PC-3 (cell line): ENCODE measurements at regions not wholly inside any gene's neighbourhood (a gene's known extent, or its start where the extent isn't known, plus 50 kb on each side); places are given as distances from the start of the nearest gene placed in this dataset.

Source experiments
- ATAC-seq: fragments of 200-7000 bp; cut with Tn5 transposase; 2 replicates; pipeline ENCODE4 v1.9.1; 2020; ENCODE audit warnings: mild to moderate bottlenecking, moderate library complexity
- BruUV-seq: library from RNA; stranded (reverse); fragments of 400-500 nt; replicated peaks from 2 replicates; lab custom pipeline; 2021; lab: Mats Ljungman, UMichigan
- CTCF ChIA-PET: fragments of 300-600 bp; sonication (Branson Sonifier 250); formaldehyde crosslinking; loops from one replicate; lab custom pipeline; 2022; ENCODE audit warnings: antibody characterized with exemption; lab: Charles Lee
- POLR2A ChIA-PET: fragments of 300-600 bp; sonication (Branson Sonifier 250); formaldehyde crosslinking; loops from one replicate; lab custom pipeline; 2022; ENCODE audit warnings: antibody characterized with exemption; ENCODE audit not compliant: unreplicated experiment; lab: Charles Lee
- DNase-seq: peaks from one replicate; pipeline ENCODE4 v3.0.0-alpha.2; 2015
- H2AFZ ChIP-seq: fragments of 300-600 bp; sonication (generic); 2 replicates; pipeline ENCODE4 v1.6.0; 2016; ENCODE audit warnings: antibody characterized with exemption, low read length
- H3F3A ChIP-seq: fragments of 300-600 bp; sonication (generic); one replicate; pipeline ENCODE4 v1.6.0; 2017; ENCODE audit warnings: antibody characterized with exemption, low read length, control low read depth, mild to moderate bottlenecking; ENCODE audit not compliant: unreplicated experiment
- H3K27ac ChIP-seq: fragments of 300-600 bp; sonication (generic); 2 replicates; pipeline ENCODE4 v1.5.1; 2016; ENCODE audit warnings: mild to moderate bottlenecking, low read length
- H3K27me3 ChIP-seq: fragments of 300-600 bp; sonication (generic); 2 replicates; pipeline ENCODE4 v1.6.1; 2016; ENCODE audit warnings: low read length, mixed read lengths
- H3K36me3 ChIP-seq: fragments of 300-600 bp; sonication (generic); 2 replicates; pipeline ENCODE4 v1.6.1; 2016; ENCODE audit warnings: low read depth, mixed run types, low read length, mixed read lengths
- H3K4me1 ChIP-seq: fragments of 300-600 bp; sonication (generic); 2 replicates; pipeline ENCODE4 v1.5.1; 2016; ENCODE audit warnings: low read length; ENCODE audit not compliant: insufficient read depth
- H3K4me2 ChIP-seq: fragments of 300-600 bp; sonication (generic); 2 replicates; pipeline ENCODE4 v1.6.0; 2016; ENCODE audit warnings: low read length
- H3K4me3 ChIP-seq: fragments of 300-600 bp; sonication (generic); 2 replicates; pipeline ENCODE4 v1.5.1; 2016; ENCODE audit warnings: mild to moderate bottlenecking, low read length, mixed read lengths
- H3K79me2 ChIP-seq: fragments of 300-600 bp; sonication (generic); 2 replicates; pipeline ENCODE4 v1.6.1; 2017; ENCODE audit warnings: low read length, mixed read lengths
- H3K9ac ChIP-seq: fragments of 300-600 bp; sonication (generic); 2 replicates; pipeline ENCODE4 v1.6.0; 2016; ENCODE audit warnings: mild to moderate bottlenecking, low read length
- H3K9me2 ChIP-seq: fragments of 300-600 bp; sonication (generic); replicated peaks from 2 replicates; pipeline ENCODE4 v1.6.1; 2016; ENCODE audit warnings: mixed run types, low read length, mixed read lengths
- H3K9me3 ChIP-seq: fragments of 300-600 bp; sonication (generic); 2 replicates; pipeline ENCODE4 v1.6.1; 2016; ENCODE audit warnings: low read length, mixed read lengths
- H4K20me1 ChIP-seq: fragments of 300-600 bp; sonication (generic); 2 replicates; pipeline ENCODE4 v1.6.1; 2016; ENCODE audit warnings: low read length, mixed read lengths
- CTCF ChIP-seq: fragments of 300-600 bp; sonication (generic); conservative IDR thresholded peaks from 2 replicates; pipeline ENCODE4 v1.5.1; 2017; ENCODE audit warnings: antibody characterized with exemption, low read depth, mild to moderate bottlenecking, low read length
- EZH2 ChIP-seq: fragments of 300-600 bp; sonication (generic); IDR thresholded peaks from one replicate; pipeline ENCODE4 v1.6.1; 2017; ENCODE audit warnings: antibody characterized with exemption, mild to moderate bottlenecking, low read length; ENCODE audit not compliant: unreplicated experiment
- EZH2phosphoT487 ChIP-seq: fragments of 300-600 bp; sonication (generic); IDR thresholded peaks from 2 replicates; pipeline ENCODE4 v1.6.1; 2018; ENCODE audit warnings: mild to moderate bottlenecking, antibody characterized with exemption, low read length, borderline replicate concordance
- intact Hi-C: fragments of 100-400 bp; cut with micrococcal nuclease; formaldehyde crosslinking; loops from 2 replicates; pipeline ENCODE4 v1.9.0; 2023

GRCh38 chr5:18299166-18299565 is 664.9 kb downstream of the TAF11L14 start:
- Histone ChIP-seq H3K9me3 (no peaks in the 10 kb centered on the region), H3K9me2 (no peaks in the 10 kb centered on the region), H3K27ac (no peak overlapping the region), H3K27me3 (no peaks in the 10 kb centered on the region), H3K36me3 (no peaks in the 10 kb centered on the region), H3F3A (no peaks in the 10 kb centered on the region), H3K9ac (no peak overlapping the region), H3K4me1 (no peaks in the 10 kb centered on the region), H2AFZ (no peak overlapping the region), H4K20me1 (no peaks in the 10 kb centered on the region), H3K79me2 (no peaks in the 10 kb centered on the region), H3K4me2 (no peak overlapping the region), H3K4me3 (no peak overlapping the region)
- TF ChIP-seq CTCF: no peak
- TF ChIP-seq EZH2: no peak
- ChIA-PET CTCF (no interaction called here), POLR2A (no interaction called here)
- DNase-seq: no peak
- intact Hi-C loops: no loop called here
- no peak for ATAC-seq
- no TSS peak for BruUV-seq

GRCh38 chr5:18305288-18305924 is 671.1 kb downstream of the TAF11L14 start:
- H3K4me1 ChIP-seq: no peaks in the 10 kb centered on the region
- H3K27ac ChIP-seq: no peak overlapping the region
- ATAC-seq (peak; percentile 64), DNase-seq (peak; percentile 75)
- H3K4me3 ChIP-seq: no peak overlapping the region
- H3K9me2 ChIP-seq: no peaks in the 10 kb centered on the region
- TF ChIP-seq EZH2: no peak
- TF ChIP-seq CTCF: peak; percentile 96
- H3K36me3 ChIP-seq: no peaks in the 10 kb centered on the region
- no peak overlapping the region for H2AFZ ChIP-seq
- intact Hi-C loops: loop anchor here (1.0 kb wide), 1 partner anchor 1089 kb away; no protein-coding TSS in a partner anchor
- H3K27me3 ChIP-seq: no peaks in the 10 kb centered on the region
- no peaks in the 10 kb centered on the region for H4K20me1 ChIP-seq
- ChIA-PET POLR2A (no interaction called here), CTCF (no interaction called here)
- no peaks in the 10 kb centered on the region for H3K9me3 ChIP-seq
- no TSS peak for BruUV-seq
- no peaks in the 10 kb centered on the region for H3F3A ChIP-seq
- H3K9ac ChIP-seq: no peak overlapping the region
- no peaks in the 10 kb centered on the region for H3K79me2 ChIP-seq
- 0 out of 2 replicates have a peak overlapping the region, but pooled peaks have one; percentile 6 for H3K4me2 ChIP-seq

GRCh38 chr5:18311266-18311665 is 677.0 kb downstream of the TAF11L14 start:
- Histone ChIP-seq H3K4me3 (no peak overlapping the region), H4K20me1 (no peaks in the 10 kb centered on the region), H3K4me2 (no peak overlapping the region), H3K9ac (no peak overlapping the region), H3K9me2 (no peaks in the 10 kb centered on the region), H3K27me3 (no peaks in the 10 kb centered on the region), H2AFZ (no peak overlapping the region), H3K4me1 (no peaks in the 10 kb centered on the region), H3F3A (no peaks in the 10 kb centered on the region), H3K36me3 (no peaks in the 10 kb centered on the region), H3K27ac (no peak overlapping the region), H3K9me3 (no peaks in the 10 kb centered on the region), H3K79me2 (no peaks in the 10 kb centered on the region)
- ATAC-seq: no peak
- intact Hi-C loops: no loop called here
- ChIA-PET POLR2A (no interaction called here), CTCF (no interaction called here)
- no peak for DNase-seq
- TF ChIP-seq CTCF (no peak), EZH2phosphoT487 (no peak), EZH2 (no peak)
- BruUV-seq: no TSS peak
